ENCODE measurements at regions not wholly inside any gene's neighbourhood (a gene's known extent, or its start where the extent isn't known, plus 50 kb on each side); places are given as distances from the start of the nearest gene placed in this dataset.

GRCh38 chr11:127063241-127063640, 62.7 kb upstream of the KIRREL3 start:
- TF ChIP-seq CTCF (conservative IDR thresholded peaks at IDR 0.05; ENCODE audit: low read length) (no peak), EZH2phosphoT487 (IDR thresholded peaks at IDR 0.05; ENCODE audit: borderline replicate concordance, low read depth, low read length) (no peak)
